ENCODE measurements at regions not wholly inside any gene's neighbourhood (a gene's known extent, or its start where the extent isn't known, plus 50 kb on each side); places are given as distances from the start of the nearest gene placed in this dataset.

DNA sequence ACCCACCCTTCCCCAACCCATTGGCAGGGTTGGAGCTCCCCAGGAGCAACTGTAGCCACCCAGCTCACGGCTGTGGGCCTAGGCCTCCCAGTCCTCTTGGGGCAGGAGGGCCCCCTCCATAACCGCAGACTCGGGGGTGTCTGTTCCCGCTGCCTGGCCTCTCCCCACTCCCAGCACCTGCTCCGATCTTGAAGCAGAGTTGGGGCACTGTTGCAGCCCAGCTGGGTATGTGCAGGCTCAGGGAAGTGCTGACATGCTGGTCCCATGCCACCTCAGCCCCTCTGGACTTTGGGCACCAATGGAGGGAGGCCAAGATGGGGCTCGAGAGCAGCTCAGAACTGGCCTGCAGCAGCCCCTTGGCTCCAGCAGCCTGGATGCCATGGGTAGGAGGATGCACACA lies 54.8 kb upstream of the KRTAP11-1 start:
- Mint-ChIP-seq H3K36me3 (ENCODE audit: insufficient read depth) (no peaks in the 10 kb centered on the region), H3K27me3 (peaks cover 16% of the 10 kb centered on the region), H3K4me1 (no peaks in the 10 kb centered on the region), H3K9me3 (no peaks in the 10 kb centered on the region), H3K4me3 (no peak overlapping the region), H3K27ac (ENCODE audit: low read depth) (no peak overlapping the region)
- ATAC-seq (replicated peaks; ENCODE audit: extremely low read depth, poor library complexity, severe bottlenecking) (no peak), DNase-seq (ENCODE audit: low spot score in 2 of 2) (no peak)

- Mint-ChIP-seq H3K36me3 (ENCODE audit: insufficient read depth) (no peaks in the 10 kb centered on the region), H3K27me3 (peaks cover 16% of the 10 kb centered on the region), H3K9me3 (no peaks in the 10 kb centered on the region), H3K4me3 (no peak overlapping the region), H3K27ac (ENCODE audit: low read depth) (no peak overlapping the region), H3K4me1 (no peaks in the 10 kb centered on the region)
- no peak for ATAC-seq (replicated peaks; ENCODE audit: extremely low read depth, poor library complexity, severe bottlenecking)
- no peak for DNase-seq (ENCODE audit: low spot score in 2 of 2)
Observed at GRCh38 chr21:30935889-30936168, 54.4 kb upstream of the KRTAP11-1 start.

GRCh38 chr21:30935121-30935888 lies 53.9 kb upstream of the KRTAP11-1 start:
- Mint-ChIP-seq H3K4me1 (no peaks in the 10 kb centered on the region), H3K9me3 (no peaks in the 10 kb centered on the region), H3K36me3 (ENCODE audit: insufficient read depth) (no peaks in the 10 kb centered on the region), H3K27ac (ENCODE audit: low read depth) (no peak overlapping the region), H3K4me3 (no peak overlapping the region), H3K27me3 (peaks cover 16% of the 10 kb centered on the region)
- DNase-seq (ENCODE audit: low spot score in 2 of 2): no peak
- no peak for ATAC-seq (replicated peaks; ENCODE audit: extremely low read depth, poor library complexity, severe bottlenecking)

- H3K36me3 Mint-ChIP-seq (ENCODE audit: insufficient read depth): no peaks in the 10 kb centered on the region
- ATAC-seq (replicated peaks; ENCODE audit: extremely low read depth, poor library complexity, severe bottlenecking) (no peak), DNase-seq (ENCODE audit: low spot score in 2 of 2) (no peak)
- H3K27ac Mint-ChIP-seq (ENCODE audit: low read depth): no peak overlapping the region
- no peaks in the 10 kb centered on the region for H3K9me3 Mint-ChIP-seq
- no peak overlapping the region for H3K4me3 Mint-ChIP-seq
- no peaks in the 10 kb centered on the region for H3K4me1 Mint-ChIP-seq
- peaks cover 4% of the 10 kb centered on the region for H3K27me3 Mint-ChIP-seq
Observed at GRCh38 chr21:30932686-30933085, 51.3 kb upstream of the KRTAP11-1 start.
